Ovary (tissue), 3 donors: ENCODE measurements at regions not wholly inside any gene's neighbourhood (a gene's known extent, or its start where the extent isn't known, plus 50 kb on each side); places are given as distances from the start of the nearest gene placed in this dataset.

Experiments used
- POLR2A ChIP-seq: fragments of 450-650 bp; IDR thresholded peaks from one replicate; pipeline ENCODE4 v1.6.1; 2017; ENCODE audit warnings: antibody characterized with exemption, mild to moderate bottlenecking, moderate library complexity
- TF ChIP-seq, protein P1 (sequence below), 3 donors: fragments of 450-650 bp in 2 of 3; fragments of 200-600 bp in 1 of 3; IDR thresholded peaks; one replicate each; pipeline versions ENCODE4 v1.5.1 to v1.8.0; 2016 to 2022; ENCODE audit warnings: antibody characterized with exemption in 3 of 3, mild to moderate bottlenecking in 1 of 3
- donor health status: DM: no; HTN: no; CAD: no.

DNA sequence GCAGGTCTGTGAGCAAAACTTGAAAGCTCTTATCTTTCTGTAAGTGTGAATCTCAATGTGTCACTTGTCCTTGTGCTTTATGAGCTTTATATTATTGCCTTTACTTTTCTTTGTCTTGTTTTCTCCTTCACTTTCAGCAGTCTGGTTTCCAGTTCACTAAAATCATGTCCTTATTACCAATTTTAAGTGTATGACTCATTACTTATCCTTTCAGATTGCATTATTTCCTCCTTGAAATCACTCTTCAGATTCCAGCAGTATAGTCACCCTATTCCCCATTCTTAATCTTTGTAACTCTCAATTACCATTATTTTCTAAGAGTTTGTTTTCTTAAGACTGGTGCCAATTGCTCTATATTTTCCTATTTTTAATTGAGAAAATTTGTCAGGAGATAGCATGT lies 117.4 kb upstream of the GRIK2 start:
- TF ChIP-seq, protein P1, sequence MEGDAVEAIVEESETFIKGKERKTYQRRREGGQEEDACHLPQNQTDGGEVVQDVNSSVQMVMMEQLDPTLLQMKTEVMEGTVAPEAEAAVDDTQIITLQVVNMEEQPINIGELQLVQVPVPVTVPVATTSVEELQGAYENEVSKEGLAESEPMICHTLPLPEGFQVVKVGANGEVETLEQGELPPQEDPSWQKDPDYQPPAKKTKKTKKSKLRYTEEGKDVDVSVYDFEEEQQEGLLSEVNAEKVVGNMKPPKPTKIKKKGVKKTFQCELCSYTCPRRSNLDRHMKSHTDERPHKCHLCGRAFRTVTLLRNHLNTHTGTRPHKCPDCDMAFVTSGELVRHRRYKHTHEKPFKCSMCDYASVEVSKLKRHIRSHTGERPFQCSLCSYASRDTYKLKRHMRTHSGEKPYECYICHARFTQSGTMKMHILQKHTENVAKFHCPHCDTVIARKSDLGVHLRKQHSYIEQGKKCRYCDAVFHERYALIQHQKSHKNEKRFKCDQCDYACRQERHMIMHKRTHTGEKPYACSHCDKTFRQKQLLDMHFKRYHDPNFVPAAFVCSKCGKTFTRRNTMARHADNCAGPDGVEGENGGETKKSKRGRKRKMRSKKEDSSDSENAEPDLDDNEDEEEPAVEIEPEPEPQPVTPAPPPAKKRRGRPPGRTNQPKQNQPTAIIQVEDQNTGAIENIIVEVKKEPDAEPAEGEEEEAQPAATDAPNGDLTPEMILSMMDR (IDR thresholded peaks at IDR 0.05), result no peak
- TF ChIP-seq POLR2A, result no peak
